ENCODE measurements at regions not wholly inside any gene's neighbourhood (a gene's known extent, or its start where the extent isn't known, plus 50 kb on each side); places are given as distances from the start of the nearest gene placed in this dataset.
"Not testable (repeated sequence)": the region's sequence is repeated elsewhere in the genome, so short reads cannot be mapped to it uniquely, and the experiment has no call there.

GRCh38 chr18:39604836-39605235 lies 2039.2 kb upstream of the CELF4 start:
- DNase-seq (ENCODE audit: low spot score): peak; percentile 31

- no peak for DNase-seq (ENCODE audit: low spot score)
Measured at GRCh38 chr18:39602131-39602530, 2036.5 kb upstream of the CELF4 start.

GRCh38 chr18:39600894-39601293 lies 2035.3 kb upstream of the CELF4 start:
- no peak for DNase-seq (ENCODE audit: low spot score)

- no peak for DNase-seq (ENCODE audit: low spot score)
Measured at GRCh38 chr18:39599251-39599650, 2033.7 kb upstream of the CELF4 start.

- DNase-seq (ENCODE audit: low spot score): no peak
Measured at GRCh38 chr18:39596891-39597290, 2031.3 kb upstream of the CELF4 start.

GRCh38 chr18:39596221-39596620 lies 2030.6 kb upstream of the CELF4 start:
- no peak for DNase-seq (ENCODE audit: low spot score)

- DNase-seq (ENCODE audit: low spot score): no peak
Measured at GRCh38 chr18:39594206-39594605, 2028.6 kb upstream of the CELF4 start.

GRCh38 chr18:39591649-39592048 lies 2026.1 kb upstream of the CELF4 start:
- DNase-seq (ENCODE audit: low spot score): no peak

- DNase-seq (ENCODE audit: low spot score): no peak
Measured at GRCh38 chr18:39589496-39589895, 2023.9 kb upstream of the CELF4 start.

- no peak for DNase-seq (ENCODE audit: low spot score)
Measured at GRCh38 chr18:39587586-39587985, 2022.0 kb upstream of the CELF4 start.

GRCh38 chr18:39586741-39587140 lies 2021.1 kb upstream of the CELF4 start:
- no peak for DNase-seq (ENCODE audit: low spot score)

- no peak for DNase-seq (ENCODE audit: low spot score)
Measured at GRCh38 chr18:39574897-39575296, 2009.3 kb upstream of the CELF4 start.

GRCh38 chr18:39571511-39571910 lies 2005.9 kb upstream of the CELF4 start:
- DNase-seq (ENCODE audit: low spot score): peak; percentile 28

- DNase-seq (ENCODE audit: low spot score): not testable (repeated sequence)
Measured at GRCh38 chr18:39565551-39566230, 2000.1 kb upstream of the CELF4 start.

GRCh38 chr18:39564716-39565115 lies 1999.1 kb upstream of the CELF4 start:
- DNase-seq (ENCODE audit: low spot score): no peak

GRCh38 chr18:39561126-39561525 lies 1995.5 kb upstream of the CELF4 start:
- peak; percentile 7 for DNase-seq (ENCODE audit: low spot score)

GRCh38 chr18:39558658-39559057 lies 1993.1 kb upstream of the CELF4 start:
- no peak for DNase-seq (ENCODE audit: low spot score)

- DNase-seq (ENCODE audit: low spot score): peak; percentile 12
Measured at GRCh38 chr18:39555496-39555895, 1989.9 kb upstream of the CELF4 start.

- DNase-seq (ENCODE audit: low spot score): no peak
Measured at GRCh38 chr18:39550701-39551100, 1985.1 kb upstream of the CELF4 start.

- DNase-seq (ENCODE audit: low spot score): no peak
Measured at GRCh38 chr18:39549144-39549543, 1983.5 kb upstream of the CELF4 start.

GRCh38 chr18:39531659-39532058 lies 1966.1 kb upstream of the CELF4 start:
- DNase-seq (ENCODE audit: low spot score): no peak

- DNase-seq (ENCODE audit: low spot score): no peak
Measured at GRCh38 chr18:39529358-39529757, 1963.8 kb upstream of the CELF4 start.

GRCh38 chr18:39527465-39527864 lies 1961.9 kb upstream of the CELF4 start:
- DNase-seq (ENCODE audit: low spot score): no peak

- DNase-seq (ENCODE audit: low spot score): no peak
Measured at GRCh38 chr18:39524370-39524769, 1958.8 kb upstream of the CELF4 start.
